Stimulated activated CD8-positive, alpha-beta memory T cell treated with anti-CD3 and anti-CD28 coated beads, Interleukin-7, amount 100 ng/mL, for 1 hour (primary cell): ENCODE measurements at regions not wholly inside any gene's neighbourhood (a gene's known extent, or its start where the extent isn't known, plus 50 kb on each side); places are given as distances from the start of the nearest gene placed in this dataset.

Experiments used
- DNase-seq, 2 donors: peaks; one replicate each; pipeline ENCODE4 v3.0.0-alpha.2; 2020; ENCODE audit warnings: low read depth in 2 of 2

GRCh38 chr2:129058981-129059380 is 740.3 kb upstream of the HS6ST1 start:
- DNase-seq, result no peak

- DNase-seq, result no peak
Measured at GRCh38 chr2:129059476-129059875, 740.8 kb upstream of the HS6ST1 start.

- no peak for DNase-seq
Measured at GRCh38 chr2:129061069-129061768, 742.6 kb upstream of the HS6ST1 start.

GRCh38 chr2:129061769-129062121 is 743.1 kb upstream of the HS6ST1 start:
- no peak for DNase-seq

- DNase-seq, result no peak
Measured at GRCh38 chr2:129062146-129062912, 743.7 kb upstream of the HS6ST1 start.

- DNase-seq, result no peak
Measured at GRCh38 chr2:129067070-129067469, 748.4 kb upstream of the HS6ST1 start.

- no peak for DNase-seq
Measured at GRCh38 chr2:129067953-129068352, 749.3 kb upstream of the HS6ST1 start.

GRCh38 chr2:129068543-129068942 is 749.9 kb upstream of the HS6ST1 start:
- no peak for DNase-seq

- no peak for DNase-seq
Measured at GRCh38 chr2:129069875-129070594, 751.4 kb upstream of the HS6ST1 start.

- DNase-seq, result no peak
Measured at GRCh38 chr2:129070663-129071062, 752.0 kb upstream of the HS6ST1 start.

GRCh38 chr2:129071531-129071930 is 752.9 kb upstream of the HS6ST1 start:
- no peak for DNase-seq

GRCh38 chr2:129074298-129074920 is 755.7 kb upstream of the HS6ST1 start:
- DNase-seq, result no peak

GRCh38 chr2:129078548-129078947 is 759.9 kb upstream of the HS6ST1 start:
- no peak for DNase-seq

- no peak for DNase-seq
Measured at GRCh38 chr2:129080715-129081476, 762.2 kb upstream of the HS6ST1 start.

- no peak for DNase-seq
Measured at GRCh38 chr2:129085386-129085785, 766.7 kb upstream of the HS6ST1 start.

- no peak for DNase-seq
Measured at GRCh38 chr2:129087133-129087813, 768.6 kb upstream of the HS6ST1 start.

GRCh38 chr2:129091620-129092019 is 773.0 kb upstream of the HS6ST1 start:
- DNase-seq, result no peak

- no peak for DNase-seq
Measured at GRCh38 chr2:129092956-129093355, 774.3 kb upstream of the HS6ST1 start.

- no peak for DNase-seq
Measured at GRCh38 chr2:129101186-129101585, 782.5 kb upstream of the HS6ST1 start.

GRCh38 chr2:129103936-129104878 is 785.5 kb upstream of the HS6ST1 start:
- no peak for DNase-seq
